ENCODE measurements at regions not wholly inside any gene's neighbourhood (a gene's known extent, or its start where the extent isn't known, plus 50 kb on each side); places are given as distances from the start of the nearest gene placed in this dataset.

DNA sequence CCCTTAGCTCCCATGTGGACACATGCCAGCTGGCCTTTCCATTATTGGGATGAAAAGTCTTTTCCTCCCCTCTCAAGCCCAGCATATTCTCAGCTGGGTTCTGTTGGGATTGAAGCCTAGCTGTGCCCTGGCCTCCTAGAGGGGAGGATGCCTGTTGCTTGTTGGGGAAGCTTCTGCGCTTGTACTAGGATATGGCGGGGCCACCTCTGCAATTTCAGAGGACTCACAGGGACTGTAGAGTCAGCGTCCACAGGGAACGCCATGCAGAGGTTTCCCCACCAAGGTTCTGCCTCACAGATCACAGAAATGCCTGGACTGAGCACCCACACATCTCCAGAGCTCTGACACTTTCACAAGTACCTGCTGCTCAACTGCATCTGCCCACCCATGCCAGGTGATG lies 288.7 kb upstream of the FOXQ1 start:
- no peak for DNase-seq

DNA sequence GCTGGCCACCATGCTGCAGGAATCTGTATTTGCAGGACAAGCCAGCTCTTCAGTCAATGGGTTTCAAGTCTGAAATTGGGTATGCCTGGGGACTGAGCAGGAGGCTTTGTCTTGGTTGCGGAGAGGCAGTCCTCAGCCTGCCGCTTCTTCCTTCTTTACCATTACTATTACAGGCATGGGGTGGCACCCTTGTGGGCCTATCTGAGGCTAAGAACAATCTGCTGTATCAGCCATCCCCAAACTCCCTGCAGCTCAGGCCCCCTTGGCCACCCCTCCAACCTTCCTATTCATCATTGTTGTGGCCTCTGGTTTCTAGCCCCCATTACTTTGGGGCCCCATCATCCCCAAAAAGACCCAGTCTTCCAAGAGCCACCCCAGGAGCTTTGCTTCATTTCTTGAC lies 289.2 kb upstream of the FOXQ1 start:
- no peak for DNase-seq

DNA sequence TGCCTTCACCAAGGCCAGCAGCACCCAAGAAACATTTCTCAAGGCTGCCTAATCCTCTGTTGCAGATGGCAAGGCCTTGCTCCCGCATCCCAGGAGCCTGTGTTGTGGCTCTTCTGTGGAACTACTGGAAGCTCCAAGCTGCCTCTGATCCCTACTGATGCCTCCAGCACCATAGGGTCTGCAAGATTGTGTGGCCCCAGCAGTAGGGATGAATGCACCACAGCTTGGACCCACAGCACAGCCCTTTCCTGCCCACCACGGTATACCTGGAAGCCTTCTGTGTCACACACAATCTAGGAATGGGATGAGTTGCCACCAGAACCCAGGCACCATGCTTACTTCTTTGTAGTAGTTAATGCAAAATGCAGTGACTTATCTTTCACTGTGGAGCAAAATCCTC lies 291.1 kb upstream of the FOXQ1 start:
- DNase-seq: no peak

DNA sequence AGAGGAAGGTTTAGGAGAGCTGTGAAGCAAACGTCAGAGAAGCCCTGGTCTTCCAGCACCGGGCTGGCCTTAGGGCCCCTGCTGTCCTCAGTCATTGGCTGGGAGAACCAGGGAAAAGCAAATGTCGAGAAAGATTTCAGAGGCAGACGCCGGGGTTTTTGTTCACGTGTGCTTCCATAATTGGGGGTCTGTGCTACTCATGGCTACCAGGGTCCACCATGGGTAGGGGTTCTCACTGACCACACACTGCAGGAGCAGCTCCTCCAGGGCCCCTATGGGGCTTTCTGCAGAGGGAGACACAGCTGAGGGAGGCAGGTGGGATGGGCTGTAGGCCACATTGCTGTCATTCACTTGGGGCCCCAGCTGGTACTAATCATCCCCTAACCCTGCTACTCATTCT lies 291.8 kb upstream of the FOXQ1 start:
- no peak for DNase-seq

DNA sequence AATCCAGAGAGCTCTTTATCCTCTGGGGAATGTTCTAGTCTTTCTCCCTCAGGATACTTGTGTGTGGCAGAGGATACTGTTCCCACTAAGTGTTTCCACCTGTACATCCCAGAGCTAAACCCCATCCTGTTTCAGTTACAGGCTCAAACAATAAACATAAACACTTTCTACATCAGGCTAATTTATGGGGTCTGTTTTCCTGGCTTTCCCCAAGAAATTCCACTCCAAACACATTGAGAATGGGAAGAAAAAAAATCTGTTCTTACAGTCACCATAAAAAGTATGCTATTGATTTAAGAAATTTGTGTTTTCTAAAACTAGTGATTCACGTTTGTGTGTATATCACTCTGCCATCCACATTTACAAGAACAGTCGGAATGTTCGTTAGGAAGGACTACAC lies 293.9 kb upstream of the FOXQ1 start:
- DNase-seq: no peak

DNA sequence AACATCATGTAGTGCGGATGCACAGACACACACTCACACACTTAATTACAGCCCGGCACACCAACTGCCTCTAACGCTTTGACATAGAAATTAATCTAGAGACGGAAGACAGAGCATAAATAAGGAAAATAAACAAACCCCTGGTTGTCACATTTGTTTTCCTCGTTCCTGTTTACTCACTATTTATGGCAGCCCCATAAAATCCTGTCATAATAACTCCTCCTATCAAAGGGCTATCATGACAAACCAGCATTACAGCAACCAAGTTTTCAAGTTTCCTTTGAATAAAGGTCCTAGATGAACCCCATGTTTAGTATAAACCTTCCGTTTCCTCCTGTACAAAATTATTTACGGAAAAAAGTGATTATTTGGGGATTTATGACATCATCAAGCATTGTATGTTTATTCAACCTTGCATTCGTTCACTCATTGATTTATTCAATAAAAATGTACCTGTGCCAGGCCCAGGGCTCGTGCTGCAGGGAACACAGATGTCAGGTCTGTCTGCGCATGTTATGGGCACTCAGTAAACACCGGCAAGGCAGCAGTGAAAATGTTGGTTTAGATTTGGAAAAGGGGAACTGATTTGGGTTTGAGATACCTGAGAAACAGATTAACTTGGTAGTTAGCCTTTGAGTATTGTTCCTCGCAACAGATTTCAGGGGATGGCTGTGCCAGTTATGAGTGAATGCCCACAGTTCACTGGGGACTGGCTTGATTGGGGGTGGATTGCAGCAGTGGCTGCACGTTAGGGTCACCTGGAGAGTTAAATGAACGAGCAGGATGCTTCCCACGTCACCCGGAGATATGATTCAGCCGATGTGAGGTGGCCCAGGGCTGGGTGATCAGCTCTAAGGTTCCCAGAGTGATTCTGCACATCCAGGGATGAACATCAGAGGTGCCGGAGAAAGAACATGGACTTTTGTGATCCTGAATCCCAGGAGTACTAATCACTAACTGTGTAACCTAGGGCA lies 295.3 kb upstream of the FOXQ1 start:
- DNase-seq: no peak

DNA sequence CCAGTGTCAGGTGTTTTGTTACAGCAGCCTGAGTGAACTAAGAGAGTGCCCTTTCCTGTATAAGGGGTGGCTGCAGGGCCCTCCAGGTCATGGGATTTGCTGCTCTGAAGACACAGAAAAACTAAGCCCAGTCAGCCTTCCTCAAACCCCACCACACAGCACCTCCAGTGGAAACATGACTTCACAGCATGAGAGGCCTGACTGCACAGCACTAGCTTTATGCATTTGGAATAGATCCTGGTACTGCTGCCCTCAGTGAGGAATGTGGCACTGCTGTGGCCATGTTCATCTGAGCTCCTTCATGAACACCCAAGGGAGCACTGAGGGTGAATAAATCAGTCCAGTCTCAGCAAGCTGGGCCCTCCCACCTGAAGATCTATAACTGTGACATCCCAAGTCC lies 296.1 kb upstream of the FOXQ1 start:
- no peak for DNase-seq

DNA sequence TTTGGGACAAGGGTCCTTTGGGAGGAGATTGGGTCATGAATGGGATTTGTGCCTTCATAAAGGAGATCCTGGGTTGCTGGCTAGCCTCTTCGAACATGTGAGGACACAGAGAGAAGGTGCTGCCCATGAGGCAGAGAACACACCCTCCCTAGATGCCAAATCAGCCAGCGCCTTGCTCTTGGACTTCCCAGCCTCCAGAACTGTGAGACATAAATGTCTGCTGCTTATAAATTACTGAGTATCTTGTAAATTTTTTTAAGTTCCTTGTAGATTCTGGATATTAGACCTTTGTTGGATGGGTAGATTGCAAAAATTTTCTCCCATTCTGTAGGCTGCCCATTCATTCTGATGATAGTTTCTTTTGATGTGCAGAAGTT lies 297.5 kb upstream of the FOXQ1 start:
- DNase-seq: no peak

DNA sequence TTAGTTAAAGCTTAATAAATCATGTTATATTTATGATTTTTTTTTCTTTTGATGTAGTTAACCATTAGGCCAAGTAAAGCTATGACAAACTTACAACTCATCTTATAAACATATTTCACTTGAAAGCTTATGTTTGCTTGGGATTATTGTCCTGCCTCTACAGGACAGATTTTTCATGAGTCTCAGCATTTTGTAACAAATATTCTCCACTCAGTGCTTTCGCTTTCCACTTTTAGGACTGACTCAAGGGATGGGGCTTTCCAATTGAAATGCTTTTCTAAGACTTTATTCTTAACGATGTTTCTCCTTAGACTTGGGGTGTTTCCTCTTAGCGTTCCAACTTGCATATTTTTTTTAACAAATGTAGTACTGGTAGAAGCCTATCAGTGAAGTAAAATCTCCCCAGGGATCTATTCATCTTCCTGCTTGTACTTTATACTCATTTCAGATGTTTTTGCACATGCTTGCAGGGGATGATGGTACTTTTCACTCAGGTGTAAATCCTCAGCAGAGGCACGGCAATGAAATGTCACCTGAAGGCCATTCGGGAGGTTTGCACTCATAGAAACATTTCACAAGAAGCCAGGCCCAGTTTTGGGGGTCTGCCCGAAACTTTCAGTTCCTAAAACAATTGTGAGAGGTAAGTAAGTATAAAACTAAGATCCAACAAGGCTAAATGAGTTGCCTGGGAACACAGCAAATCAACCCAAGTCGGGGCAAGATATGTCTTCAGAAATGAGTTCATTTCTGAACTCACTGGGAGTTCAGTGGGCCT lies 298.1 kb upstream of the FOXQ1 start:
- DNase-seq: no peak

DNA sequence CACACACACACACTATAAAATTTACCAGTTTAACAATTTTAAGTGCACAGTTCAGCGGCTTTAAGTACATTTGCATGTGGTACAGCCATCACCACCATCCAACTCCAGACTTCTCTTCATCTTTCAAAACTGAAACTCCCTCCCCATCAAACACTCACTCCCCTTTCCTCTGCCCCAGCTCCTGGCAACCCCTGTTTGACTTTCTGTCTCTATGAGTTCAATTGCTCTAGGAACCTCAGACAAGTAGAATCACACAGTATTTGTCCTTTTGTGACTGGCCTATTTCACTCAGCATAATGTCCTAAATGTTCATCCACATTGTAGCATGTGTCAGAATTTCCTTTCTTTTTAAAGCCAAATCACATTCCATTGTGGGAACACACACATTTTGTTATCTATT lies 302.8 kb upstream of the FOXQ1 start:
- no peak for DNase-seq

DNA sequence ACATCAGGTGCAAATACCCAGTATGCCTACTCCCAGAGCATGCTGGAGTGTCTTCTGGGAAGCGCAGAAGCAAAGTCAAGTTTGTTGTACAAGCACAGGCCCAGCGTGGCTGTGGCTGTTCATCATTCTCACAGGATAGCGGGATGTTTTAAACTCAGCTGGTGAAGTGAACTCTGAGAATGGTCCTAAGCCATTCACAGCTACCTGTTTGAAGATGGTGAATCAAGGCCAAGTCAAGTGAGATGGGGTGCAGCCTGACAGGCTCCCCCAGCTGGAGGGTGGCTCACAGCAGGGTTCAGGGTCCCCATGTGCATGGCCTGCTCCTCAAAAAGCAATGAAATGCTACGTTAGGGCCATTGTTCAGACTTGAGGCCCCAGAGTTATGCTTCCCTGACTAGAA lies 304.7 kb upstream of the FOXQ1 start:
- DNase-seq: no peak

DNA sequence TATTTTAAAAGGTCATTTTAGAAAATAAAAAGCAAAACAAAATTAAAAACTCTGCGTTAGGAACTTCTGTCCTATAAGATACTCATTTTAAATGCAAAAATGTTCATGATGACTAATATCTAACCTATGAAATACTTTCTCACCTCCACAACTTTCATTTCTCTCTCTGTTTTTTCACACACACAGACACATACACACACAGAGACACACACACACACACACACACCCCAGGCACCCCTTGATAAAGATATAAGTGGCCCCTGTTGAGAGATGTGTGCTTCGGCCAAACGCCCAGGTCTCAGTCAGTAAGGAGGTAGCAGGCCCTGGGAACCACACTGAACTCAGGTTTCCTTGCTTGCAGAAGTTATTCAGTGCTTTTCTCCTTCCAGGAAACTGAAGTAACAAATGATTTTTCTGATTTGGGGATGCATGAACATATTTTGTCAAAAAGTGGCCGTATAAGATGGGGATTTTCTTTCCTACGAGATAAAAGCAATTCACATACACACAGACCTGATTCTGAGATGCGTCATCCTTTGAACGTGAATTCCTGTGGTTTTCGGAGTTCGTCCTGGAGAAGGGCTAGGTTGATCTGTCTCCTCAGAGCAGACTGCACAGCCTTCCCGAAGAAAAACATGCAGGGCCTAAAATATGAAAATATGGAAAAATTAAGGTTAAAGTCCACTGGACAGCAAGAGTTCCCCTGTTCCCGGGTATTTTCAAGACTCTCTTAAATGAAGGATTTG lies 306.8 kb upstream of the FOXQ1 start:
- no peak for DNase-seq

DNA sequence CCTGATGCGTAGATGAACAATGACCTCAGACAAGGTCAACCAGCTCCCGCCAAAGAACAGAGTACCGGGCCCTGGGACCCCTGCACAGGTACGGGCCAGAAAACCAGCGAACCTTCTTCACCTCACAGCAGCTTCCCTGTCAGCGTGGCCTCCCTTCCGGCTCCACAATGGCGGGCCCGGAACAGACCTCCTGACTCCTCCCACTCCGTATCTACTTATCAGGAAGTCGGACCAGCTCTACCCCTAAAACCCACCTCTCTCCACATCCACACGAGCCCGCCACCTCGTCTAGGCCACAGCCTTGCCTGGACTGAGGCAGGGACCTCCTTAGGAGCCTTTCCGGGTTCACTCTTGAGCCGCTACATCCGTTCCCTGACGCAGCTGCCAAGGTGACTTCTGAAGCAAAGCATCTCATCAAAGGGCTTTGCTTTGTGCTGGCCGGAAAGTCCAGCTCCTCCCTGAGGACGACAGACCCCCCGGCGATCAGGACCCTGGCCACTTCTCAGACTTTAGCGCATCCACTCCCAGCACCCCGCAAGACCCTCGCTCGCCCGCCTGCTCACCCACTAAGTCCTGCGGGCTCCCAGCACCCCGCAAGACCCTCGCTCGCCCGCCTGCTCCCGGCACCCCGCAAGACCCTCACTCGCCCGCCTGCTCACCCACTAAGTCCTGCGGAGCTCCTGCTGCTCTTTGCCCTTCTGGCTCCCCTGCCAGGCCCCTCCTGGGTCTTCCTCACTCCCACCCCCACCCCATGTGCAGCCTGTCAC lies 308.3 kb upstream of the FOXQ1 start:
- DNase-seq: no peak

DNA sequence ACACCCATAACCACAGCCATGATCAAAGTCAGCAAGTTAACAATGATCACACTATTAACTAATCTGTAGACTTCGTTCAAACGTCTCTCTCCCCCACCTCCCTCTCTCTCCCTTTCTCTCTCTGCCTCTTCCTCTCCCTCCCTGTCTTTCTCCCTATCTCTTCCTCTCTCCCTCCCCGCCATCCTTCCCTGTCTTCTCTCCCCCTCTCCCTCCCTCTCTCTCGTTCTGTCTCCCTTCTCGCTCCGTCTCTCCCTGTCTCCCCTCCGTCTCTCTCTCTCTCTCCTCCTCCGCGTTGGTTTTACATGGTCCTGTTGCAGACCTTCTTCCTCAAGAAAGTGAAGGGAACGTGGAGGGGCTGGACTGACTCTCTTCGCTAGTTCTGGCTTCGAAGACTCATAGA lies 308.9 kb upstream of the FOXQ1 start:
- DNase-seq: no peak

DNA sequence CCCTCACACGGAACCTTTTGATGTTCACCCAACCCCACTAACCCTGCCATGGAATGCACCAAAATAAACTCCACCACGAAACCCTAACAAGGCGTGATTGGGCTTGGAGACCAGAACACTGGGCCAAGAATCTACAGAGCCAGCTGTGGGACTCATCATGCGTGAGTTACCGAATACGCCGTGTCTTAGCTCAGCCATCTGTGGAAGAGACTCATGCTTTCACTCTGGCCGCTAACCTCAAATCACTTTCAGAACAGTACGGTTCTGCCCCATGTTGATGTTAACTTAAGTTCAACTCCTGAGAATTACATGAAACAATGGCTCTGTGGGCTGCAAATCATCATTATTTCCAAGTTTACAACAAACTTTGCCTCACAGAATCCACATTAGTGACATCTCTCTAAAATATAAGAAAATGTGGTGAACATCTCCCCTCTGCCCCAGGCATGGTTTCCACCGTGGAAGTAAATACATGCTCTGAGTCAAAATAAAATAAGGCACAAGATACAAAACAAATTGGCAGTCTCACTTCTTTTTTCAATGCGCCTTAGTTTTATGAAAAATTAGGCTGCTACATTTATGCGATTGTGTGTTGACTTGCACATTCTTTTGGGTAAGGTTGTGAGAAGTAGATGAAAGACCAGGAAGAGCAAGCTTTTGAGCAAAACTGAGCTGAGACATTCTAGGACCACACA lies 308.9 kb upstream of the EXOC2 start:
- no peak for DNase-seq

DNA sequence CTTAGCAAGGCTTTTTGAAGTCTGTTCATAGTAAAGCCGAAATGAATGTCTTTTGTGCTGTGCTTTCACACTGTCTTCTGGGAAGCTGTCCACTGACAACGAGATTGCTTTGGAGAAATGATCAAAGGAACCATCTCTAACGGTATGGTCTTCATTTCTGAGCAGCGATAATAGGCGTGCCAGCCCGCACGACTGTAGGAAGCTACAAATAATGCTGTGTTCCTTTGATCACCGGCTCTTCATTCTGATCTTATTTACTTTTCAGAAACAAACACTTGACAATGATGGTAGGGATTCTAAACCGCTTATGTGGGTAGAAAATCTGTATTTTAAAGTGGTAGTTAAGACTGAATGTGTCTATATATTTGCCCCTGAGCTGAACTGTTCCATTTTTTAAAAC lies 306.6 kb upstream of the EXOC2 start:
- DNase-seq: no peak

DNA sequence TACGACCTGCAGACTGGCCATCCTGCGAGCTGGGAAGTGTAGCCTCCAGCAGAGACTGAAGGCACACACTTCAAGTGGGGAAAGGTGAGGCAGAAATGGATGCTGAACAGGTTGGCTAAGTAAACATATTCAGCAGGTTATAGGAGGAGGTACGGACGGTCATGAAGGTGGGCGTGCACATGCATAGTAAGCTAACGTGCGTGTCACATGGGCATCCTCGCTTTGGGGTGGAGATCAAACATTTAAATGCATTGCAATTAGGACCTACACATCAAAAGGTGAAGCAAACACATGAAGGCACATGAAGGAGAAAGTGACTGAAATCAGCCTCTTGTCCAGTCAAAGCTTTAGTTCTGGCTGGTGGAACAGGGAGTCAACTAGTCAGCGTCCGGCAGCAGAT lies 305.6 kb upstream of the EXOC2 start:
- no peak for DNase-seq

DNA sequence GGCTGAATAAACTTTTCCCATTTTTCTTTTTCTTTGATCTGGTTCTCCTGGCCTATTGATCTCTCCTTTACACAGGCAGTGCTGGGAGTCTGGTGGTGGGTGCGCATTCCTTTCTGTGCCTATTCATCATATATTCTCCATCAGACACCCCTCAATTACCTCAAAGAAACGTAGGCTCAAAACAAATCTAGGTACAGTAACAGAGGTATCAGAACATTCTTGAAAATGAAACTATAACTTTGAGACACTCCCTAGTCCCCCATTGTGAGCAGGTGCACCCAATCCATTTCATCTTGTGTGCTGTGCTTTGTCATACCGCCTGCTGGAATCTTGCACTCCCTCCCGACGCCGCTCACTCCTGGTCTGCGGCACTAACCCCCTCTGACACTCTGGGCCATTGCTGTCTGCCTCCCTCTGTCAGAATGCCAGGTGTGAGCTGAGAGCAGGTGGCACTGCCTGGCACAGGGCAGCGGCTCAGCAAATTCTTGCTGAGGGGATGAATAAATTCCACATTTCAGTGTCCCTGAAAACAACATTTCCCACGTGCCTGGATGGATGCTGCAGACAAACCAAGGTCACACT lies 303.4 kb upstream of the EXOC2 start:
- DNase-seq: no peak

DNA sequence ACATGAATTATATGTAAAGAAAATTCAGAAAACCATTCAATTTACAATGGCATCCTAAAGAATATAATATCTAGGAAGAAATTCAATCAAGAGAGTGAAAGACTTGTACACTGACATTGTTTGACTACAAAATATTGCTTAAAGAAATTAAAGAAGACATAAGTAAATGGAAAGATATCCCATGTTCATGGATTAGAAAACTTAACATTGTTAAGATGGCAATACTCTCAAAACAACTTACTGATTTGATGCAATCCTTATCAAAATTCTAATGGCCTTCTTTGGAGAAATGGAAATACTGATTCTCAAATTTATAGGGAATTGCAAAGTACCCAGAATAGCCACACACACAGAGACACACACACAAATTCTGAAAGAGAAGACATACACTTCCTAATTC lies 298.3 kb upstream of the EXOC2 start:
- no peak for DNase-seq

DNA sequence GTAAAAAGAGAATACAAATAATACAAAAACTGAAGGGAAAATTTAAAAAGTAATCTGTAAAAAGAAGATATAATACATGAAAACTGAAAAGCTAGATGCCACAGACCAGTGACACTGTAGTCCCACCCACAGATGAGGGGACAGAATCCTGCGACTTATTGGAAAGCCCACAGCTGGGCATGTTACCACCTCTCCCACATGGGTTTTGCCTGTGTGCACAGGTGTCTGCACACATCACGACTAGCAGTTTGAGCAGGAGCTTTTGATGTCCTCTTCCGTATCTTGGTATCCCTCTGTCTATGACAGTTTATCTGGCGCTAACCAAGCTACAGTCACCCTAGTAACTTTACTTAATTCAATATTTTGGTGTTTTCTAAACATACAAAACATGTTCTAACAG lies 291.1 kb upstream of the EXOC2 start:
- DNase-seq: no peak

DNA sequence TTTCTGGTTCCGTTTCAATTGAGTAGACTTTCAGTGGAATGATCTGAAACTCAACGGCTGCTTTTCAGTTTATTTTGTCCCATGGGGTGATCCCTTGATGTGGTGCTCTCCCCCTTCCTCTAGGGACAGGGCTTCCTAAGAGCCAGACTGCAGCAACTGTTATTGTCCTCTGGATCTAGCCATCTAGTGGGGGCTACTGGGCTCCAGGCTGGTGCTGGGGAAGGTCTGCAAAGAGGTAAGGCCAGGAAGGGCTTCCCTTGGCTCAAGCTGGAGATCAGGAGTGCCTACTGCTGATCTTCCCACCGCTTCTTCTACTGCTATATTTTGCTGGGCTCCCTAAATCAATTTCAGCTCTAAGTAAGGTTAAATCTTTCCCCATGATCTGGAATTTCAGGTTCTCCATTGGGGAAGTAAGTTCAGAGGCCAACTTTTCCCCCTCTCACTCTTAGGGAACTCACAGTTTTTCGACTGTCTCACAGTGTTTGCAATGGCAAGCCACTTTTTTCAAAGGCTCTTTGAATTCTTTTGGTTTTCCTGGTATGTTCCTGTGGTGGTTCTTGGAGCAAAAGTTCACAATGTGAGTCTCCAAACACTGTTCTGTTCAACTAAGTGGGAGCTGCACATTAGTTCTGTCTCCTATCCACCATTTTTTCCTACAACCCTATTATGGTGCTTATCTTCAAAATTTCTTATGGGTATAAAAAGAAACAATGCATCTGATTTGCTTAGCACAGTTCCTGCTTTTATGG lies 286.2 kb upstream of the EXOC2 start:
- no peak for DNase-seq

Data from CD4-positive, alpha-beta T cell treated with Interleukin-1 beta for 1 hour (primary cell).